Ovary (tissue), 3 donors: ENCODE measurements at regions not wholly inside any gene's neighbourhood (a gene's known extent, or its start where the extent isn't known, plus 50 kb on each side); places are given as distances from the start of the nearest gene placed in this dataset.

Experiments used
- POLR2A ChIP-seq: fragments of 450-650 bp; IDR thresholded peaks from one replicate; pipeline ENCODE4 v1.6.1; 2017; ENCODE audit warnings: antibody characterized with exemption, mild to moderate bottlenecking, moderate library complexity
- TF ChIP-seq, protein P1 (sequence below), 3 donors: fragments of 450-650 bp in 2 of 3; fragments of 200-600 bp in 1 of 3; IDR thresholded peaks; one replicate each; pipeline versions ENCODE4 v1.5.1 to v1.8.0; 2016 to 2022; ENCODE audit warnings: antibody characterized with exemption in 3 of 3, mild to moderate bottlenecking in 1 of 3
- donor health status: DM: no; HTN: no; CAD: no.

DNA sequence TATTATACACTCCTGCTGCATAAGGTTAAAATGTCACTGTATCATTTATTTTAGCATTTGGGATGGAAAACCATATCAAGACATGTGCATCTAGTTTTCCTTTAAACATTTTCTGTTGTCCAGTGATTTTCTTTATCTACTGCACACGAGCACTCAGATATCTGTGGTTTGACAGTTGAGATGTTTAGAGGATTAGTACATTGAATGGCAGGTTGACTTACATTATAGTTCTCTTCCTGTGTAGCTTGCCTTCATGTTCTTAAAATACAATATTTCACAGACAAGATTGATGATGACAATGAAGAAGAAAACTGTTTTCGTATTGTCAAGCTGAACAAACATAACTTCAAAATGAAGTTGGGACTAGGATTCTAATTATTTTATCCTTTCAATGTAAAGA is 2378.4 kb upstream of the WWC1 start:
- TF ChIP-seq, protein P1, sequence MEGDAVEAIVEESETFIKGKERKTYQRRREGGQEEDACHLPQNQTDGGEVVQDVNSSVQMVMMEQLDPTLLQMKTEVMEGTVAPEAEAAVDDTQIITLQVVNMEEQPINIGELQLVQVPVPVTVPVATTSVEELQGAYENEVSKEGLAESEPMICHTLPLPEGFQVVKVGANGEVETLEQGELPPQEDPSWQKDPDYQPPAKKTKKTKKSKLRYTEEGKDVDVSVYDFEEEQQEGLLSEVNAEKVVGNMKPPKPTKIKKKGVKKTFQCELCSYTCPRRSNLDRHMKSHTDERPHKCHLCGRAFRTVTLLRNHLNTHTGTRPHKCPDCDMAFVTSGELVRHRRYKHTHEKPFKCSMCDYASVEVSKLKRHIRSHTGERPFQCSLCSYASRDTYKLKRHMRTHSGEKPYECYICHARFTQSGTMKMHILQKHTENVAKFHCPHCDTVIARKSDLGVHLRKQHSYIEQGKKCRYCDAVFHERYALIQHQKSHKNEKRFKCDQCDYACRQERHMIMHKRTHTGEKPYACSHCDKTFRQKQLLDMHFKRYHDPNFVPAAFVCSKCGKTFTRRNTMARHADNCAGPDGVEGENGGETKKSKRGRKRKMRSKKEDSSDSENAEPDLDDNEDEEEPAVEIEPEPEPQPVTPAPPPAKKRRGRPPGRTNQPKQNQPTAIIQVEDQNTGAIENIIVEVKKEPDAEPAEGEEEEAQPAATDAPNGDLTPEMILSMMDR (IDR thresholded peaks at IDR 0.05): no peak
- TF ChIP-seq POLR2A: no peak
